Left forelimb (tissue), 1 donor: ENCODE measurements at regions not wholly inside any gene's neighbourhood (a gene's known extent, or its start where the extent isn't known, plus 50 kb on each side); places are given as distances from the start of the nearest gene placed in this dataset.

Experiments used
- DNase-seq: peaks from one replicate; pipeline ENCODE4 v3.0.0-alpha.2; 2018; ENCODE audit warnings: low spot score

DNA sequence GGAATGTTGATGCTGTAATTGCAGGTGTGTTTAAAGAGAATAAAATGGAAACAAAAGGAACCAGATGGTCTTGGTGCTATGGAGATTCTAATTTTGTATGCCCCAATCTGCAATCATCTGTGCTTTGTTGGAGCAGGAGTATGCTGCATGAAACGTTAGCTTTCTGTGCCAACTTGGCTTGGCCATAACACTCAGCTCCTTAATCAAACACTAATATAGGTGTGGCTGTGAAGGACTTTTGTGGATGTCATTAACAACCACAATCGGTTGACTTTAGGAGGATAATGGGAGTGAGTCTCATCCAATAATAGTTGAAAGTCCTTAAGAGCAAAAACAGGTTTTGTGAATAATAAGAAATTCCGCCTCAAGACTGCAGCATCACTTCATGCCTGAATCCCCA lies 399.2 kb downstream of the NLGN4X start:
- no peak for DNase-seq

DNA sequence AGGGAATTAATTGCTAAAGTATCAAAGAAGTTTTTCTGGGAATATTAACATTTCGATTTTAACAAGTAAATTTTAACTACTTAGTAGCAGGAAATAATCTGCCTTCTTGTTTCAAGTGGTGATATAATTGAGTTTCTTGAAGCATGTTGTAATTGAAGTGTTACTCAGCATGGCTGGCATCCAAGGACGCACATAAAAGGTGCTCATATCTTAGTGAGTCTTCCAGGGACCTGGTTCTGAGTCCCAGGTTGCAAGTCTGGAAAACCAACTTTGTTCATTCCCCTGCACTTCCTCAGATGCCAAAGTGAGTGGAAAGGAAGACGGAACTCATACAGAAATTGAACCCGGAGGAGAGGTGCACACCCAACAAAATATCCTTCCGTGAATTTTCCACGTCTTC lies 399.6 kb downstream of the NLGN4X start:
- no peak for DNase-seq

DNA sequence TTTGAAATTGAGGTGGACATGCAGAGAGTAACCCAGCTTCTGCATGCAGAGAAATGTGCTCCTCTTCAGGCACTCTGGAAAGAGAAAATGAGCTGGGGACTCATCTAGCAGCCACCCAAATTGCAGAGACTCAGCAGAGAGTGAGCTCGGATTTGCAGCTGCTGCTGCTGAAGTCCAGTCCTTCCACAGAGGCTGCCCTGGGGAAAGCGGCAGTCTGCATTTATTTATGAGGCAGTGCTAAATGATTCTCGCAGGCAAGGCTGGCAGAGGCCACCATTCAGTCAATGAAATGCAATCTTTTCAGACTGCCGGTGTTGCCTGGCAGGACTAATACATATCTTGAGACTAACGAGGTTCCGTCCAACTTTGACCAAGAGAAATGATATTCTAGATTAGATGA lies 404.8 kb downstream of the NLGN4X start:
- no peak for DNase-seq

DNA sequence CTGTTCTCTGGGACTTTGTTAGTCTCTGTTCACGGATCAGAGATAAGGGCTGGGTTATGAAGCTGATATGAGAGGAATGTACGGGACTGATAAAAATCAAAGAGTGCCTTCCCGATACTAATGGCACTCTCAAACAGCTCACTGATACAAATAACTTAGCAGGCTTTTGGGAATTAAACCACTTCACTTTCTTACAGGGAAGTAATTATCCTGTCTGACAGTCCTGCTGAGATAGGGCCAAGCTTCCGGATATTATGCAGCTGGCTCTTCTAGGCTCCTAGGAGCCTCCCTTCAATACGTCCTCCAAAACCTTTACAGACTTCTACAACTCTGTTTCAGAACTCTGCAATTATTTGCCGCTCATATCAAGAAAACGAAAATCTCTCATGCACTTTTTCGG lies 418.0 kb downstream of the NLGN4X start:
- no peak for DNase-seq

DNA sequence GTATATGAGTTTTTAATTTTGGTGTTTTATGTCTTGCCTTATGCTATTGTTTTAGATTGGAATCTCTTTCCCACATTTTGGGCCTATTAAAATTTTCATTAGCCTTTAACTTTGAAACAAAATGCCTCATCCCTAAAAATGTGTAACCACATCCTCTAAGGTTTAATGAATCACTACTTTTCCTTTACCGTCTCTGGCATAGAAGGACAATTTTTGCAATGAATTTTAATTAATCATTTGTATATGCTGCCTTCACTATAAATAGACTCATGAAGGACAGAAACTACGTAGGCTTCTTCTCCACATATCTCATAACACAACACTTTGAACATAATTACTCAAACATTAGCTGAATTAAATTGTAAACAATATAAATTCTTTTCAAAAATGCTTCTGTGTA lies 421.5 kb downstream of the NLGN4X start:
- no peak for DNase-seq

DNA sequence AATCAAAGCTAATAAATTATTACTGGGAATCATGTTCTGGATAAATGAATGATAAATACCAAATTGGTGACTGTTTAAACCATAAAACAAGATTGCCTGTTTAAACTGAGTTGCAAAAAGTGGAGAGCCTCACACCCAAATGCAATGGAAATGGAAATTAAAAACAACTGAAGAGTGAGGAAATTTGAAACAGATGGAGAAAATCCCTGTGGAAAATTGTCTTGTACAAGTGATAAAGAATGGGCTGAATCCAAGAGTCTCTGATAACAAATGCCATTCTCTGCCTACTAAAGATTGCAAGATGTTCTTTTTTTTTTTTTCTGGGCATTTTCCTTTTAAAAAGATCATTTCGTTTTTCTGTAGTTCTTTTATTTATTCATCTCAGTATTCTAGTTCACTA lies 426.3 kb downstream of the NLGN4X start:
- DNase-seq = no peak

DNA sequence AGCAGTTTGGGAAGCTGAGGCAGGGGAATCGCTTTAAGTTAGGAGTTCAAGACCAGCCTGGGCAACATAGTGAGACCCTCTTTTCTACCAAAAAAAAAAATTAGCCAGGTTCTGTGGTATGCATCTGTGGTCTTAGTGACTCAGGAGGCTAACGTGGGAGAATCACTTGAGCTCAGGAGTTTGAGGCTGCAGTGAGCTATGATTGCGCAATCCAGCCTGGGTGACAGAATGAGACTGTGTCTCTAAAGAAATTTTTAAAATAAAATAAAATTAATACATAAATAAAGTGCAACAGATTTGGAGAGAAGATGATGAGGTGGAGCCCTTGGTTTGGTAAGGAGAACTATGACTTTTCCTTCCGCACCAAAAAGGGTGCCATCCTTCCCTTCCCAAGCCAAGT lies 436.9 kb downstream of the NLGN4X start:
- no peak for DNase-seq

- DNase-seq = no peak
Measured at GRCh38 chrX:5788910-5789309, 439.8 kb downstream of the NLGN4X start.

- no peak for DNase-seq
Measured at GRCh38 chrX:5780821-5781220, 447.8 kb downstream of the NLGN4X start.

DNA sequence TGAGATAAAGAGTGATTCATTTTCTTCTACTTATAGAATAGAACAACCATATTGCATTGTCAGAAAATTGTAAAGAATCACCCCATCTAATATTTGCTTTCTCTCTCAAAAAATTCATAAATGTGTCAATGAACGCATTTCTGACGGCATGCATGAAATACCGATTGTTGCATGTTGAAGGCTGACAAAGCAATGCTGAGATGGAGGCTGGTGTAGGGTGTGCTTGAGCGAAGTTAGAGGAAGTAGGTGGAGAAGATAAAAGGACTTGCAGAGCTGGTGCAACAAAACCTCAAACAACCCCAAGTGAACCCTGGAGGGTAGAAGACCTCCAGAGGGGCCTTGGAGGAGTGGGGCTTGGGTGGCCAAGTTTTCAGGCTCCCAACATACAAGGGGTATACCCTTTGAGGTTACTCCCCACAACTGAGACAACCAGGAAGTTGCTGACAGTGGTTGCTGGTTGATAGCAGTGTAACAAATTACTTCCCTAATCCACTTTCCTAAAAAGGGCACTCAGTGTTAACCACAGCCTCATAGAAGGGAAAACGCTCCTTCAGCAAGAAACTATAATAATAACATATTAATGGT lies 452.7 kb downstream of the NLGN4X start:
- DNase-seq = no peak

DNA sequence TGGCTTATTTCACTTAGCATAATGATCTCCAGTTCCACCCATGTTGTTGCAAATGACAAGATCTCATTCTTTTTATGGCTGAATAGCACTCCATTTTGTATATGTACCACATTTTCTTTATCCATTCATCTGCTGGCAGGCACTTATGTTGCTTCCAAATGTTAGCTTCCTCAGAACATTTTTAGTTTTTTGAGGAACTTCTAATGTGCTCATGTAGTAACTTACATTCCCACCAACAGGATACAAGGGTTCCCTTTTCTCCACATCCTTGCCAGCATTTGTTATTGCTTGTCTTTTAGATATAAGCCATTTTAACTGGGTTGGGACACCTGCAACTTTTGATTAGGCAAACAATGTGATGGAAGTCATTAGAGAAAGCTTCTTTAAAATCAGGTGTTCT lies 454.2 kb downstream of the NLGN4X start:
- no peak for DNase-seq

DNA sequence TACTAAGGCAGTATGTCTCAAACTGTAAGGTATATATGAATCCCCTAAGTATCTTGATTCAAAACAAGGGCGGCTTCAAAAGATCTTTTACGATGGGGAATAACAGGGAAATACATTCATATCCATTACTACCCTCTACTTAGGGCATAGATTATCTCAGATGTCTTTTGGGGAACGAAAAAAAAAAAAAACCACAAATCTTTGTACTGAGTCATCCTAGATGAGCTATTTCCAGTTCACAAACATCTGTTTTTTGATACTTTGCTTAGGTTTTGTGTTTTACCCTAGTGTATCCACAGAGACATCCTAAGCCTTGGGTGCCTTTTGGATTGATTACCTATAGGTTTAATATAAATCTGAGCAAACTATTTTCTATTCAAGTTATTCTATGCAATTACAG lies 457.2 kb downstream of the NLGN4X start:
- DNase-seq = no peak

- no peak for DNase-seq
Measured at GRCh38 chrX:5756616-5757015, 472.1 kb downstream of the NLGN4X start.

DNA sequence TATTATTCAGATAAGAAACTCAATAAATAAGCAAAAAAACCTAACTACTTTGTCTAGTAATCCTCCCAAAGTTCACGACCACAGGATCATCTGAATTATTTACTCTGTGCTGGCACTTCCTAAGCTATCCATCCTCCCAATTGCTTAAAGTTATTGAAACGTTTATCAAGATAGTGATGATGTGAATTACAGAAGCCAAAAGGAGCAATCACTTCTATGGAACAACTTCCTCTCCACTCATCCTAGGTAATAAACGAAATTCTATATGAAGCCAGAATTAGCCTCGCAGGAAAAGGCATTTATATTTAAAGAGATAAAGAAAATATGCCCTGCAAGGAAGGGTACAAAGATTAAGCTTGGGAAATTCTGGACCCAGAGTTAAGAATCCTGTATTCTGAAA lies 475.4 kb downstream of the NLGN4X start:
- DNase-seq = no peak

- no peak for DNase-seq
Measured at GRCh38 chrX:5752831-5753230, 475.8 kb downstream of the NLGN4X start.

GRCh38 chrX:5748586-5749150 lies 480.0 kb downstream of the NLGN4X start:
- no peak for DNase-seq

GRCh38 chrX:5746231-5746630 lies 482.4 kb downstream of the NLGN4X start:
- no peak for DNase-seq

DNA sequence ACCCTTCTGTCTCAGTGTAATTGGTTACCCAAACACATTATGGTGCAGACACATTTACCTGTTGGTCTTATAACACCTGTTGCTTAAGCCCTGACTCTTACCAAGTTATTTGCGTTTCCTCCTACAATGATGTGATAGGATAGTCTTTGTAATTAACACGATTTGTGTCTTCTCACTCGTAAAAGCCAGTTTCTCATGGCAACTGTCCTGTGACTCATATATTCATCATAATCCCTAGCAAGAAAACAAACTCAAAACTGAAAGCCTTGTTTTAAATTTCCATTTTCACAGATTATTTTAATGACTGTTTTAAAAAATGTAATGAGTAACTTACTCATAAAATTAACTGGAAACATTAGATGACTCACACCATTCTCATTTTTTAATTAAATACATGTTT lies 495.2 kb downstream of the NLGN4X start:
- DNase-seq = no peak

DNA sequence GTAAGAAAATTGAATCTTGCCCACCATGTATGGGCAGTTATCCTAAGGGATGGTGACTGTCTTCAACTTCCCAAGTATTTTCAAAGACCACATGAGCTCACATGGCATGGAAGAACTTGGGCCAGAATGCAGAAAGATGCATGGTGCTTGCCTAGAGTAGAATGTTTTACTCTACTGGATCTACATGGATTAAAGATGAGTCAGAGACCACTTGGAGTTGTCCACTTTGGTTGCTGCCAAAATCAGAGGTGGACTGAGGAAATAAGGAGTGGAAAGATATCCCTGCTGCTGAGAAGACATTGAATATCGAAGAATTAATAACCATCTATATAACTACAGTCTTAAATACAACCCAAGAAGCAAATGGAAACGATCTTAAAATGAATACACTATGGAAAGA lies 498.1 kb downstream of the NLGN4X start:
- DNase-seq = no peak

DNA sequence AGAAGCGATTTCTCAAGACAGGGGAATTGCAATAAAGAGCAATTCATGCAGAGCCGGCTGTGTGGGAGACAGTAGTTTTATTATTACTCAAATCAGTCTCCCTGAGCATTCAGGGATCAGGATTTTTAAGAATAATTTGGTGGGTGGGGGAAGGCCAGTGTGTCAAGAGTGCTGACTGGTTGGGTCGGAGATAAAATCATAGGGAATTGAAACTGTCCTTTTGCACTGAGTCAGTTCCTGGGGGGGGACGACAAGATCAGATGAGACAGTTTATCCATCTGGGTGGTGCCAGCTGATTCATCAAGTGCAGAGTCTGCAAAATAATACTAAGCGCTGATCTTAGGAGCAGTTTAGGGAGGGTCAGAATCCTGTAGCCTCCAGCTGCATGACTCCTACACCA lies 502.4 kb downstream of the NLGN4X start:
- DNase-seq = no peak

DNA sequence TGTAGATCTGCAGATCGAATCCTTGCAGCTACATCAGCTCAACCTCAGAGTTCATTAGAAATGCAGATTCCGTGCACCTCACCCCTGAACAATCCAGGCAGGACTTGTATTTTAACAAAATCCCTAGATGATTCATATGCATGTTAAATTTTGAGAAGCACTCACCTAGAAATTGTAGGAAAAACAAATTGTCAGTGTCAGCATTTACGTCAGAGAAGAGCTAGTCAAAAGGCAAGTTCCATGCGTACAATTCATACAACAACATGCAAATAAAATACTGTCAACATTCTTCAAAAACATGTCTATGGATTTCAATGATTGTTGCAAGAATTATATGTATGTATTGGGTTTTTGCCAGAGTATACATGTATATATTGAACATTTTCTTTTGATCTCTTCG lies 504.5 kb downstream of the NLGN4X start:
- DNase-seq = no peak

DNA sequence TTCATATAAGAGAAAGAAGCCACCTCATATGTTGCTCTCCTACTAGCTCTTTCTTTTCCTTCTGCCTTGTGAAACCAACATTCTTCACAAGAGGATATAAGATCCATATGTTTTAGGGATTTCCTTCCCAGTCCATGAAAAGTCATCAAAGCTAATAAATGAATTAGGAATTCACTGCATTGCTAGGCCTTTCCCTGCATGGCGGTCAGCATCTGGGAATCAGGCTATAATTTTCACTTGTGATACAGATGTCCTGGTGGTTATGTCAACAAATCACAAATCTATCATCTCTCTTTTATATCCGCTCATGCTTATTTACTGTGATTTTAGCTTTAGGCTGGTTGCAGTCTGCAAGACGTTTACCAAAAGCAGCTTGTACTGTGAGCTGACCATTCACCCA lies 510.0 kb downstream of the NLGN4X start:
- DNase-seq = no peak

DNA sequence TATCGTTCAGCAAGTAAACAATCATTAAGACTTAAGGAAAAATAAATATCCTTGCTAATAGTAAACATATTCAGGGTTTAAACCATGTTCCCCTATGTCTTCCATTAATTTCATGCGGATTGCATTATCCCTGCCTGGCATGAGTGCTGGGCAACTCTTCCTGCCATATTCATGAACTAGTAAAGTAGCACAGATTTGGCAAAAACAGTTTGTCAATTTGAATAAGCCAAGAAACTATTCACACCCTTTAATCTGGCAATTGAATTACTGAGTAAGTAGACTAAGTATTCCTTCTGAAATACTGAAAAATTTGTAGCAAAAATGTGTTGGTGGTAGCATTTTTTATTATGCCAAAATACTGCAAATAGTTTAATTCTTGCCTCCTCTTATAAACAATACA lies 512.0 kb downstream of the NLGN4X start:
- DNase-seq = no peak

GRCh38 chrX:5708251-5708650 lies 520.4 kb downstream of the NLGN4X start:
- DNase-seq = no peak

GRCh38 chrX:5702890-5703289 lies 525.8 kb downstream of the NLGN4X start:
- no peak for DNase-seq
